HG03103 (cell line): ENCODE measurements at regions not wholly inside any gene's neighbourhood (a gene's known extent, or its start where the extent isn't known, plus 50 kb on each side); places are given as distances from the start of the nearest gene placed in this dataset.
"Not testable (repeated sequence)": the region's sequence is repeated elsewhere in the genome, so short reads cannot be mapped to it uniquely, and the experiment has no call there.

Source experiments
- ATAC-seq: cut with Tn5 transposase; IDR thresholded peaks from one replicate; pipeline ENCODE4 v1.9.1; 2021; ENCODE audit warnings: low read depth; ENCODE audit not compliant: unreplicated experiment

DNA sequence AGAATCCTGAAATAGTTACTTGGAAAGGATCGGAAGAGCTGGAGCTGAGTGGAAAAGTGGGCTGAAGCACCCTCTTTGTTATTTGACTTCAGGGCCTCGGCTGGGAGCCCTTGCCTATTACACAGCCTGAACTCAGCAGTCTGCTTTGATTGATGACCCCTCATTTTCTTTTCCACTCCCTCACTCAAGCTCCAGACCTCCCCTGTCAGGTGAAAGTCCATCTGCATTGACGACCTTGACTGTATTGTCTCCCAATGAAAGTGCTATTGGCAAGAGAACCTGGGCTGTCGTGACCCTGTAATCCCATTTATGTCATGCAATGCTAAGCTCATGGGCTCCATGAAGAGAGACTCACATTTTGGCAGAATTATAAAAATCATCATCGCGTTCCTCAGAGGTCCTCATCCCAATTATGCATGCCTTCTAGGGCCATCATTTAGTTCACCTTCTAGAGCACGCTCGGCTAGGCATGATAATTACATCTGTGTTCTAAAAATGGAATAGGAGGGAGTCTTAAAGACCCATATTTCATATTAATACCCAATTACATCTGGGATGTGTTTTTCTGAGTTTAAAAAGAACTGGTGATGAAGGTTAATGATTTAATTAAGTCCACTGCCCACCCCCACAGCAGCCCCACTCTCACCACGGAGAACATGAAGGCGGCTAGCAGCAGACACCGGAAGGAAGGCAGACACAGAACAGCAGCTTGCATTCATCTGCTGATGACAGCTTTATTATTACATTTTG lies 472.5 kb downstream of the PID1 start:
- ATAC-seq: no peak

- ATAC-seq: no peak
Measured at GRCh38 chr2:228796386-228796785, 474.7 kb downstream of the PID1 start.

GRCh38 chr2:228793116-228793515 lies 478.0 kb downstream of the PID1 start:
- no peak for ATAC-seq

DNA sequence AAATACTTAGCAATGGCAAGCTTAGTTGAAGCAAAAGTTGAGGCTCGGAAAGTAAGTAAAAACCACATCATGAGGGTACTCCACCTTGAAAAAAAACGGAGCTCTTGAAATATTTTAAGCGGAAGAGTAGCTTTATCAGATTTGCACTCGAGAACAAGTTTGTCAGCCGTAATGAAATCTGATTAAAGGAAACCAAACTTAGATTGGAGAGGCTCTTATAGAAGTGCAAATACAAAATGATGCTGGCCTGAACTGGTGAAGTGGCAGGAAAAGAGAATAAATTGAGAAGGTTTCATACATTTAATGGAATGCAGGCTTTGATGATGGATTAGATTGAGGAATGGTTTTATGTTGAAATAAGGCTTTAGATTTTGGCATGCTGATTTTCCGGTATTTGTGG lies 484.2 kb downstream of the PID1 start:
- ATAC-seq: no peak

DNA sequence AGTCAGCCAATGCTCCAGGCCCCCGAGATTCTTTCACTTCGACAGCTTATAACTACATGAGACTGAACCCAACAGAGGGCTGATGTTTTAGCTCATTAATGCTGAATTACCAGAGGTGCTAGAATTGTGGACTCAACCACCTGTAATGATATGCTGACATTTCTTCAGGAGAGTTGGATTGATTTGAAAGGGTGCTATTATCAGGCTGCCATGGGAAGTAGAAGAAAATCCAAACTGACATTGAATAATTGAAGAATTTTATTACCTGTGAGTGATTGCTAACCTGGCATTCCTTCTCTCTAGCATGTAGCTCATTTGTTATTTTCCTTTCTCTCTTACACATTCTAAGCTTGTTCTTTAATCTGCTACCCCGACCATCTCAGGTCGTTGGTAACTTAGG lies 488.8 kb downstream of the PID1 start:
- ATAC-seq: no peak

GRCh38 chr2:228777855-228778355 lies 493.2 kb downstream of the PID1 start:
- no peak for ATAC-seq

DNA sequence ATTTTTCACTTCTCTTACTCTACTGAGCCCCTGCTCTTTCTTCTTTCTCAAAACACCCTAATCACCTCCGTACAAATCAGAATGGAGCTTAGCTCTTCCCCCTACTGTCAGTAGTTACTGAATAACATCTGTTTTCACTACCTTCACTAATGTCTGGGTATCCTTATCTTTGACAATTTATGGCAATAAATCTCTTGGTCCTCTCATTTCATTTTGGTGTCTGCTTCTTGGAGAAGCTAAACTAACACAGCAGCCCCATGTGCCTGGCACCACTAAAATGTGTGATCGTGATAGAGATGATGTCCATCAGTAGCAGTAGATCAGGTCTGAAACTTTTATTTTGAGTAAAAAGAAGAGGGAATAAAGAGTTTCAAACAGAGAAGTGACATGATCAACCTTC lies 496.5 kb downstream of the PID1 start:
- no peak for ATAC-seq

- ATAC-seq: no peak
Measured at GRCh38 chr2:228771774-228772173, 499.3 kb downstream of the PID1 start.

DNA sequence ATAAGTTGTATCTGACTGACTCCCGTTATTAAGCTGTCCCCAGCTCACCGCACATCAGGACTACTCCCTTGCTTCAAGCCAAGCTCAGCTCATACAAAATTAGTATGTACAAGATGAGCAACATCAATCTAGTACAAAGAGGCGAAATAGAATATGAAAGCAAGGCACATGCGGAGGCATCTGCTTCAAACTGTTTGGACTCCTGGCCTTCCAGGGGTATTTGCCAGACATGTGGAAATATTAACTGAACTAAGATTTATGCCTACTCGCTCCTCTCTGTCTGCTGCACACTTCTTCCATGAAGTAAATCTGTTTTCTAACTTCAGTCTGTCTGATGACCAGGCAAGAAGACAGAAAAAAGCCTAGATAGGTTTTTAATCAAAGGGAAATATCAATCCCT lies 499.8 kb downstream of the PID1 start:
- ATAC-seq: no peak

DNA sequence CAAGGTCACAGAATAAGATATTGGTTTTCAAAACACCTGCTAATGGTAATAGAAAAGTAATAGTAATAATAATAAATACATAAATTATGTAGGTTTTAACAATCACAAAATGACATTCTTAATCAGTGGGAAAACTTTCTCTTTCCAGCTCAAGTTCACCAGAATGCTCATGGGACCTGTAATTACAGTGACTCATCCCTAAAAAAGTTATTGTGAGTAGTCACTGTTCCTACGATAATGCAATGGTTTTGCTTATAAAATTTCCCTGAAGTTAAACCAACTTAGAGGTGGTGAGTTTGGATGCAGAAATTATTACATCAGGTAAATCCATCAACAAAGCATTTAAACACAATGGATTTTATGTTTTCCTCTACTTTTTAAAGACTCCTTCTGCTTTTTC lies 502.3 kb downstream of the PID1 start:
- ATAC-seq: no peak

DNA sequence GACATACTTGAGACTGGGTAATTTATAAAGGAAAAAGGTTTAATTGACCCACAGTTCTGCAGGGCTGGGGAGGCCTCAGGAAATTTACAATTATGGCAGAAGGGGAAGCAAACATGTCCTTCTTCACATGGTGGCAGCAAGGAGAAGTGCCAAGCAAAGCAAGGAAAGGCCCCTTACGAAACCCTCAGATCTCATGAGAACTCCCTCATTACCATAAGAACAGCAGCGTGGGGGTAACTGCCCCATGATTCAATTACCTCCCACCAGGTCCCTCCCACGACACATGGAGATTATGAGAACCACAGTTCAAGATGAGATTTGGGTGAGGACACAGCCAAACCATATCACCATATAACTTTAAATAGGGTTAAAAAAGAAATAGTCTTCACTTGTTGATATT lies 502.9 kb downstream of the PID1 start:
- not testable (repeated sequence) for ATAC-seq

GRCh38 chr2:228767196-228767595 lies 503.9 kb downstream of the PID1 start:
- no peak for ATAC-seq

DNA sequence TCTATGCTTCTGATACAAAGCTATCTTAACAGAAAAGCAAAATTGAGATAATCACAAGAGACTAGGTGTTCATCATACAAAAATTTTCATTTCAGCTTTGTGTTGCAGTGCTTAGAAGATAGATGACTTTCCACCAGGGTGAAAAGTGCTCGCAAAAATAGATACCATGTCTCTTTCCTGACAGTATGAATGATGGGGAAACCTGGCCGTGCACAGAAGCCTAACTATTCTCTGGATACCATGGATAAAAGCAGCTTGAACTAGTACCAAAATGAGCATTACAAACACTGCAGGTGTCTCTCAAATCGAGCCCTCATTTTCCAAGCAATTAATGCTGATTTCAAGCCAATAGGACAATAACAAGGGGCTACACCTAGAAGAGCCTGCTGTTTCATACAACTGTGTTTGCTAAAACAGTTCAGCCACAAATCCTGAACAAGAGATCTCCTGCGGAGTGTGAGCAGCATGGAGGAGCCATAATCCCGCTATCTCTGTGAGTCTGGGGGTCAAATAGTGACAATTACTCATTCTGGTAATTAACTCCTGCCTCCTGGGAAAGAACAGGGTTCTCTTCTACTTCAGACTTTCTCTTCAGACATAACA lies 507.6 kb downstream of the PID1 start:
- ATAC-seq: no peak

- no peak for ATAC-seq
Measured at GRCh38 chr2:228762565-228762964, 508.5 kb downstream of the PID1 start.

DNA sequence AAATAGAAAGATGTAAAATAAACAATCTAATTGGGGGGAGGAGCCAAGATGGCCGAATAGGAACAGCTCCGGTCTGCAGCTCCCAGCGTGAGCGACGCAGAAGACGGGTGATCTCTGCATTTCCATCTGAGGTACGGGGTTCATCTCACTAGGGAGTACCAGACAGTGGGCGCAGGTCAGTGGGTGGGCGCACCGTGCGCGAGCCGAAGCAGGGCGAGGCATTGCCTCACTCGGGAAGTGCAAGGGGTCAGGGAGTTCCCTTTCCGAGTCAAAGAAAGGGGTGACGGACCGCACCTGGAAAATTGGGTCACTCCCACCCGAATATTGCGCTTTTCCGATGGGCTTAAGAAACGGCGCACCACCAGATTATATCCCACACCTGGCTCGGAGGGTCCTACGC lies 515.4 kb downstream of the PID1 start:
- ATAC-seq: not testable (repeated sequence)

- no peak for ATAC-seq
Measured at GRCh38 chr2:228747483-228747882, 523.6 kb downstream of the PID1 start.

GRCh38 chr2:228738671-228739380 lies 532.3 kb downstream of the PID1 start:
- ATAC-seq: no peak

DNA sequence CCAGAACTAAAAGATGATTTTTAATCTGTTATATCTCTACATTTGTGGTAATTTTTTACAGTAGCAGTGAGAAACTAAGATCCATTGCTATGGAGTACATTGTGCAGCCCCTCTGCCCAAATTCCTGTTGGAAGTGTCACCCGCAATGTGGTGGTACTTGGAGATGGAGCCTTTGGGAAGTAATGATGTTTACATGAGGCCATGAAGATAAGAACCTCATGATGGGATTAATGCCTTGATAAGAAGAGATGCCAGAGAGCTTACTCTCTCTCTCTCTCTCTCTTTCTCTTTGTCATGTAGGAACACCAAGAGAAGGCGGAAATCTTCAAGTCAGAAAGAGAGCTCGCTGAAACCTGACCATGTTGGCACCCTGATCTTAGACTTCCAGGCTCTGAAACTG lies 535.4 kb downstream of the PID1 start:
- no peak for ATAC-seq

GRCh38 chr2:228731517-228731916 lies 539.6 kb downstream of the PID1 start:
- no peak for ATAC-seq

- ATAC-seq: no peak
Measured at GRCh38 chr2:228728961-228729360, 542.1 kb downstream of the PID1 start.

- ATAC-seq: no peak
Measured at GRCh38 chr2:228725031-228725430, 543.5 kb upstream of the SPHKAP start.

GRCh38 chr2:228723599-228723998 lies 542.1 kb upstream of the SPHKAP start:
- ATAC-seq: no peak
